Cerebellar nuclear complex (tissue), 1 donor: ENCODE measurements at regions not wholly inside any gene's neighbourhood (a gene's known extent, or its start where the extent isn't known, plus 50 kb on each side); places are given as distances from the start of the nearest gene placed in this dataset.

Experiments used
- DNase-seq, 2 experiments: peaks; one replicate each; lab custom pipeline; 2025; lab: John Stamatoyannopoulos, UW

DNA sequence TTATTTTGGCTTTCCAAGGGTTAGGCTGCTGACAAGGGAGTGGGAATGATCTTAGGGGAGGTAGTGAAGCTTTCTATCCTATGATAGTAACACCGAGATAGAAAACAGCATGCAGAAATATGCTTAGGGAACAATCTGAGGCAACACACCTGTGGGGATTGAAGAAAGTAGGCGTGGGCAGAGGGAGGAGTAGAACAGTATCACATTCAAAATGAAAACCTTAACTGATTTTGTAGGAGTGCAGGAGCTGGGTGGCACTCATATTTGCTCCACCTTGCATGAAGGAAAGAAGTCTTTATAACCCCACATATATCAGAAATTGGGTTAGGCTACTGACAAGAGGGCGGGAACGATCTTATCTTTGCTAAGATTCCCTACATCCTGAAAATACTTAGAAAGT, 762.2 kb upstream of the CNTNAP5 start:
- DNase-seq, result no peak

DNA sequence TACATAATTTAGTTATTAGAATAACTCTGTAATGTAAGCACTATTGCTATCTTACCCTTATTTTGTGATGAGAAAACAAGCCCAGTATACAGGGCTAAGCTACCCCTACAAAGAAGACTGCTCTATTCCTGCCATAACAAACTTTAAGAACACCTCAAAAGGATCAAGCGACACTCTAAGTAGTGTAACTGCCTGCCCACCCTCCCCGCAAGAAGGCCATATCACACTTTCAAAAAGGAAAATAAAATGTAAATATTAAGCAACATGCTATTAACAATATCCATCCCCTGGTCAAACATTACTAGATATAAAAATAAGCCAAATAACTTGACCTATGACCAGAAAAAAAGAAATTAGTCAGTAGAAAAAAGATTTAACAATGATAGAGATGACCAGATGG, 741.7 kb upstream of the CNTNAP5 start:
- no peak for DNase-seq

GRCh38 chr2:123303731-123304130, 721.4 kb upstream of the CNTNAP5 start:
- no peak for DNase-seq
